HG02885 (cell line): ENCODE measurements at regions not wholly inside any gene's neighbourhood (a gene's known extent, or its start where the extent isn't known, plus 50 kb on each side); places are given as distances from the start of the nearest gene placed in this dataset.

Experiments
- ATAC-seq: cut with Tn5 transposase; IDR thresholded peaks from one replicate; pipeline ENCODE4 v1.9.1; 2021; ENCODE audit warnings: mild to moderate bottlenecking; ENCODE audit not compliant: unreplicated experiment, poor library complexity

DNA sequence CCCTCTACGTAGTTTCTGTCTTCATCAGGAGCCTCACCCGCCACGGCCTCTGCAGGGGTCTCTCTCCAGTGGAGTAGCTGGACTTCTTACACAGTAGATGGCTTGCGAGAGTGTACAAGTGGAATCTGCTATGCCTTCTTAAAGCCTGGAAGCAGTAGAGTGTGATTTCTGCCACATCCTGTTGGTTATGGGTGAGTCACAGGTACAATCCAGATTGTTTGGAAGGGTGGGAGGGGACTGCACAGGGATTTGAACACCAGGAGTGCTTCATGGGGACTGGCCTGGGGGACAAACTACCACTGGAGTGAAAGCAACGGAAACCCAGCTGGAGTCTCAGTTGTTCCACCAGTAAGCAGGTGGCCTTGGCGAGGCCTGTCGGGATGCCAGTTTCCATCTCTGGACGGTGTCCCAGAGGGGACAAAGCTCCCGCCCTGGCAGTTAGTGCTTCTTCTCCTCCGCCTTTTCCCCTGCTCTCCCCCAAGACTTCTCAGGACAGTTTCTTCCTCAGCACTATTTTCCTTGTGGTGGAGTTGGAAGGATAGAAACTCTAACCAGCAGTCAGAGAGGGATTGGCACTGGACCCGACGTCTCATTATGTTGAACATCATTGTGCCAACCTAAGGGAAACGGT is 85.0 kb upstream of the RCN1 start:
- ATAC-seq, result no peak

DNA sequence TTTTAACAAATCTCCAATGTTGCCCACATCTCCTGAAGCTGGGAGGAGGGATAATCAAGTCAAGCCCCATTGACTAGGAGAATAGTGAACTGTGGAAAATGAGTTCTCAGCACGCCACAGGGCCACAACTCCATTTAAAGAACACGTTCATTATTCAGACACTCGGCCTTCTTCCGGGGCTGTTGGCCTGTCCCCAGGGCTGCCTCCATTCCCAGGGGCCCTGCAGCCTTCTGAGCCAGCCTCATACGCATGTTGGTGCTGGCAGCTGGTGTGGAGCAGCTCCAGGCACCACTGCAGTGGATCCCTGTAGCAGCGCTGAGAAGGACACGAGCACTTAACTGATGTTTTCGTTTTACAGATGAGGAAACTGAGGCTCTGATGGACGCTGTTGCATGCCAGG is 87.5 kb upstream of the RCN1 start:
- ATAC-seq, result no peak

DNA sequence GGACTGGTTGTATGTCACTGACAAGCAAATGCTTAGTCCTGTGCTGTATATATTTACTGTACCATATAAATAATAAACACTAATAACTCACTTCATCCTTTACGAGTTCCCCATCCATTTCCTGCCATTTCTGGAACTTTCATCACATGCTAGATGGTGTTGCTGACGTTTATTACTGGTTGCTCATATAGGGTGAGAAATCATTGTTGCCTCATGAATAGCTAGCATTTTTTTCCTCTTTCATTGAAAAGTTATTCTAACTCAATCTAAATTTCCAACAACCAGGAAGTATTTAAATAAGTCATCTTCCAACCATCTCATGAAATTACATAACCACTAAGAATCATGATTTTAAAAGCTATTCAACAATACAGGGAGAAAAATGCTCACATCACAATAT is 88.6 kb upstream of the RCN1 start:
- ATAC-seq, result no peak

DNA sequence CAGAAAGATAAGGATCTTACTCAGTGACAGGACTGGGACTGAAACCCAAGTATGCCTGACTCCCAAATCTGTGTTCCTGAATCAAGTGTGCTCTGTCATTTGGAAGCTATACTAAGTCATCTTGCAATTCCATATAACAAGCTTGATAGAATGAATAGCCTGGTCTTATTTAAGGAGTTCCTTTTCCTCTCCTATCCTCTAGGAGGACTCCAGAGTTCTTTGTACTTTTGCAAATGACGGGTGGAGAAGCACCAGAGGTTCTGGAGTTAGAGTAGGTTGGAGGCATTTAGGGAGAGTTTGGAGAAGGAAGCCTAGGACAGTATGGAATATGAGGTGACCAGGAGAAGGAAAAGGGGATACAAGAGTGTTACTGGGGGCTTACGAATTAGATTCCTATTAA is 92.9 kb upstream of the RCN1 start:
- ATAC-seq, result no peak

DNA sequence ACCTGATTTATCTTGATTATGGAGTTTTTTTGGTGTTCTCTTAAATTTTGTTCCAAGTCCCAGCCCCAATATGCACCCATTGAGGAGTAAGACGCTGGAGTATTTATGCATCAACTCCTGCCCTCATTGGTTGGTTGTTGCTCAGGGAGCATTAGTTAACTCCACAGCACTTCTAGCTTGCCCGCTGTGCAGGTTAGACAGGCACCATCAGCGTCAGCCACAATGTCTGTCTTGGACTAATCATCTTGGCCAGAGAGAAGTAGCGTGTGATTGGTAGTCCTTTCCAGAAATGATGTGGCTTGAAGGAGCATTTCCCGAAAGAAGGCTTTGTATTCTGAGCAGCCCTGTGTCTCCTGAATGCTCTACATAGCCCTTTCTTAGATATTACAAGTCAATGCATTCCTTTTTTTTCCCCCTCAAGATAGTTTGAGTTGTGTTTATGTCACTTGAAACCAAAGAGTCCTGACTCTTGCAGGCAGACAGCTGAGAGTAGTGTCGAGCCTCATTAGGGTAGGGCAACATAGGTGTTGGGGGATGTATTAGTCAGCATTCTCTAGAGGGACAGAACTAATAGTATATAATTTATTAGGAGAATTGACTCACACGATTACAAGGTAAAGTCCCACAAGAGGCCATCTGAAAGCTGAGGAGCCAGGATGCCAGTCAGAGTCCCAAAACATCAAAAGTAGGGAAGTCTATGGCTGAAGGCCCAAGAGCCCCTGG is 94.6 kb upstream of the RCN1 start:
- ATAC-seq, result peak; percentile 13

DNA sequence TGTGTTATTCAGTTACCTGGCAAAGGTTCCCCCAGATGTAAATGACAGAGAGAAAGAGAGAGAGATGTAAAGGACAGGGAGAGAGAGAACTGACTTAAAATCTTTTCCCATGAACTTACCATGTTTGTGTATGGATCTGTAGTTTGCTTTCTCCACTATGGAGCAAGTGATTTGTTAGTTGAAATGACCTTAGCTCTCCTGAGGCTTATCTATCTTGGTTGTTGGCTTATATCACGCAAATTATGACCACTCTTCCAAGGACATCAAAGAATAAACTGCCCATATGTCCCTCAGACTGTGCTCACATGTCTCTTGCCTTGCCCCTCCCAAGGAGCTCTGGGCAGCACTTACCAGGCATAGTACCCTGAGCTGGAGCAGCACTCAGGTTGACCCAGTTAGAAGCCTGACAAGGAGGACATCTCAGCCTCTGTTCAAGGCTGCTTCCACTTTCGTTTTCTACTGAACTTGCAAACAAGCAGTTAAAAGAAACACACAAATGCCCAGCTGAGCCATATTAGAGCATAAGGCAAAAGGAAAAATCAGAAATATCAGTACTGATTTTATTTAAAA is 95.3 kb upstream of the RCN1 start:
- ATAC-seq, result peak; percentile 94

DNA sequence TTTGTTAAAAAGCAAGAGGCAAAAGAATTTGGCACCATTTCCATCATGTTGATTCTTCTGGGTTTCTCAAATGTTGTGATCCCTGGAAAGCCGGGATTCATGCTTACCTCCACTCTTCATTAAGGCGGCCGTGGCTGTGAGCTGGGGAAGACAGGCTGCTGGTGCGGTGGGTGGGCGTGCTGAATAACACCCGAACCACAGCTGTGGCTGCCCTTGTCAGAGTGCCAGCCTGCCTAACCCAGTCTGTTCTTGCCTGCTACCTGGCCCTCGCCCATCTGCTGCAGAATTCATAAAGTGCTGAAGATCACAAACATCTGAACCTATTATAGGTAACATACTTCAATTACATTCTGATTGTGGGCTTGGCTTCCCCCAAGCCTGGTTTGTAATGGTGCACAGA is 95.8 kb upstream of the RCN1 start:
- ATAC-seq, result no peak

DNA sequence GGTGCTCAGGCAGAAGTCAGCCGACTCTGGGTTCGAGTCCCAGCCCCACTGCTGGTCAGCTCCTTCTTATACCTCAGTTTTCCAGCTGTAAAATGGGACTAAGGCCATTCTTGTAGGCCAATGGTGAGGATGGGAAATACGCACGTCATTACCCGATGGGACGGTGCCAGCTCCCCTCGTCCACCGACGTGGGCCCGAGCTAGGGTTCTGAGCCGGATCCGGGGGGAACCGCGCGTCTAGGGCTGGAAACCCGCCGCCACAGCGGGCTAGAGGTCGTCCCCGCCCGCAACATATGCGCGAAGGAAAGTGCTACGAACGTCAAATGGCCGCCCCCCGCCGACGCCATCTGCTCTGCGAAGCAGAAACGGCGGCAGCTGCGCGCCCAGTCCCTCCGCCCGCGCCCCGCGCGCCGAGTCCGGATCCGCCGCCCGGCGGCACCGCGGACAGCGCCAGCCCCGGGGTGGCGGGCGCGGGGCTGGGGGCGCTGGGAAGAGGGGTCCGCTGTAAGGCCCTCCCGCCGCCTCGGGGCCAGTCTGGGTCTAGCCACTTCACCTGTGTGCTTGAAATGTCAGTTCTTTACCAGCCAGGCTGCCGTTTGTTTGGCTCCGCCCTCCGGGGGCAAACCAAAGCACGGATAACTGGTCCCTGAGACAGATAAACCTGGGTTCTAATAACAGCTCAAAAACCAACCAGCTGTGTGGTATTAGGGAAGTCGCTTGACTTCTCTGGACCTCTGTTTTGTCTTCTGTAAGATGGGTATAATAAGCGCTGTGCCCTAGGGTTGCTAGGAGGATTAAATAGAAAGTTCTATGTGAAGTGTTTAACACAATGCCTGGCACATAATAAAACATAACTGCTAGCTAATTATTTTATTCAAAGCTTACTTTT is 103.5 kb upstream of the RCN1 start:
- no peak for ATAC-seq

DNA sequence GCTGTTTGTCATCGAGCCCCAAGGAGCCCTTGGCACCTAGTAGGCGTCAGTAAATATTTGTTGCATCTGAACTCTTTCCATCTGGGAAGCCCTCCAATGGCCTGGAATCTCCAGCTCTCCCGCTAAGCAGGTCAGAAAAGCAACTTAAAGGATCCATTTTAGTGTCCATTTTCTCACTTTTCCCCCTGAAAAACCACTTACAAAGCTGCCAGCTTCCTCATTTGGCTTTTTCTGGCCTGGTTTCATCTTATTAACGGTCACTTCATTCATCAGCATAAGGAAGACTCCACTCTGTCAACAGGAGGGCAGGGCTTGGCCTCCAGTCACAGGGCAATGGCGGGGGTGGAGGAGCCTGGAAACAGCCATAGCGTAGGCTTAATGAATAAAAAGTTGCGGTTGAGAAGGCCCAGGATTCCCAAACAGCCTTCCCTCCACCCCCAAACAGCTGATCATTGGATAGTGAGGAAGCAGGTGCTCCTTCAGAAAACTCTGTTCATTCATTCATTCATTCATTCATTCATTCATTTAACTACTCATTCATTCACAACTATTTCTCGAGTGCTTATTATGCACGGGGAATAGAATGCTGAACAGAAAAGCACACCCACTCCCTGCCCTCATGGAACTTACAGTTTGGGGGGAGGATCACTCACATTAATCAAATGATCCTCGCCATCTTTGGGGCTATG is 104.5 kb upstream of the RCN1 start:
- no peak for ATAC-seq

DNA sequence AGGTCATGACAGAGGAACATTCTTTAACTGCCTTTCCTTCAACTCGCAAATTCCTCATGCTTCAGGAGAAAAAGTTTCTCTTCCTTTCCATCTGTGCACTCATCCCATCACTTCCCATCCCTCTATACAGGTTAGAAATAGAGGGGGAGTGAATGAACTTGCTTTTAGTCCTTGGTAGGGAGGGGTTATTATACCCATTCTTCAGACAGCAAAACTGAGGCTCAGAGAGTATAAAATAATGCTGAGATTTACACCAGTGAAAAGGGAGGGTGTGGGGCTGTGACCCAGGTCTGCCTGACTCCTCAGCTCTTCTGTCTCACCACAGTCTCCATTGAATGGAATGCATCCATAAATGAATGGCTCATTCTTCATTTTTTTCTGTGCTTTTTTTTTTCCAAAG is 109.4 kb upstream of the RCN1 start:
- ATAC-seq, result no peak

DNA sequence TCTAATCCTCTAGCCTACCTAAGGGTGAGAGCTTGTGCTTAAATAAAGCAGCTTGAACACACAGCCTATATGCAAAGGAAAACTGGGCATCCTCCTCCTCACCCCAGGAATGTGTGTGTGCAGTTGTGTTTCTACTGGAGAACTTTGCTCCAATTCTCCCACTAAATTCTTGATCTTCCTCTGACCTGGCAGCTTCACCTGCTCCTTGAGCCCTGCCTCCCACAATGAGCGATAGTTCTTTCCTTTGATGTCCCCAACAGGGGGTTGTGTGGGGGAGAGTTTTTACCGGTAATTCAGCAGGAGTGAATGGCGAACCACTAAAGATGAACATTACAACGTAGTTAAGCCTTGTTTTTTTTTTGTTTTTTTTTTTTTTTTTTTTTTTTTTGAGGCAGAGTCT is 113.5 kb upstream of the RCN1 start:
- ATAC-seq, result no peak

DNA sequence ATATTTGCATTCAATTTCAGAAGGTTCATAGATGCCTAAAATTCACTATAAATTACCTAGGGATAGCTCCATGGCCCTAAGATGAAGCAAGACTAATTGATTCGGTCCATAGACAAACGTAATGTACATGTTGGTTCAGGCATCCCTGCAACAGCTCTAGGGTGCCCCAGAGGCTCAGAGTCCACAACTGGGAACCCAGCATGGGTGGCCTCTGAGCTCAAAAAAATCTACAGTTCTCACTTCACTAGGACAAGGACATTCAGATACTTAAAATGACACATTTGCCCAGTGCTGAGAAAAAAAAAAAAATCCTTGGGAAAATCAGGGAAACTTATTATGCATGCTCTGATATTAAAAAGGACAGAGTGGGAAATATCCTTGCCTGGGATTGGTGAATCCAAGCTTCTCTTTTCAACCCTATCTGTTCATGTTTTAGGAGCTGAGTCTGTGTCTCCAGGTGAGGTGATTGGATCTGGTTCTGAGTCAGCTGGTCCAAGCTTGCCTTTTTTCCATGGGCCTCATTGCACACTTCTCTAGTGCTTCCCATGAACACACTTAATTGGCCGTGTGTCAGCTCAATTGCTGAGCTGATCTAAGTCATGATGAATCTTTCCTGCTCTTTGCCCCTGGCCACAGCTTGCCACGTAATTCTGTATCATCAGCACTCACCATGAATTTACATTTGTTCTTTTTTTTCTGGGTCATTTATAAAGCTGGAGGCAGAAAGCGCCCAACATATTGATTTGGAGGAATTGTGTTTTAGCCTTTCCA is 116.3 kb upstream of the RCN1 start:
- no peak for ATAC-seq

DNA sequence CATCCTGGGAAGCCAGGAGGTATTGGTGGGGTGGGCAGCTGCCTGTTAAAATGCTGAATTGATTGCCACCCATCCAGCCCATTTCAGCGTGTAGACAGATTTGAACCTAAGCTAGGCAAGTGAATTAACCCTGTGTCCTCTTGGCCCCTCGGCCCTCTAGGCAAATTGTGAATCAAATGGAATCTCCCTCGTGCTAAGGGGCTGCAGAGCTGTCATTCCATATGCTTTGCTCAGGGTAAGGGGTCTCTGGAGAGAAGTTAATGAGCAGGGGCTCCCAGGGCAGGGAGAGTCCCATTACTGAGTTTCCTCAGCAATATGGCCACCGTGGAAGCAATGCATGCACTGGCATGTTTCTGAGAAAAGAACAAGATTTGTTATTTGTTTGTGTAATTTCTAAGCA is 117.7 kb upstream of the RCN1 start:
- no peak for ATAC-seq

DNA sequence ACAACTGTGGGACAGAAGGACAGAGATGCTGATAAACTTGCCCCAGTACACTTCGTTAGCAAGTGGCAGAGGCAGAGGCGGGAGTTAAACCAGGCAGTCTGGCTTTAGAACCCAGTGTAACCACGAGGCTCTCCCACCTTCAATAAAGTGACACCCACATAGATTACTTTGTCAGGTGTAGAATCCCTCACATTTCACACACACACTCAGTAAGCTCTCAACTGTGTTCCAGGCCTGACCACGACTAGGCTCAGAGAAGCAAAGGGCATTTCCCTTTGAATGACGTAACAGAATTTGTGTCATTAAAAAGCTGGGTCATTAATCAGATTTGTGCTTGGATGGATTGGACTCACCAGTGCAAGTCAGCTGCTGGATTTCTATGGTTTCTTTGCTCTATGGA is 118.3 kb upstream of the RCN1 start:
- no peak for ATAC-seq

DNA sequence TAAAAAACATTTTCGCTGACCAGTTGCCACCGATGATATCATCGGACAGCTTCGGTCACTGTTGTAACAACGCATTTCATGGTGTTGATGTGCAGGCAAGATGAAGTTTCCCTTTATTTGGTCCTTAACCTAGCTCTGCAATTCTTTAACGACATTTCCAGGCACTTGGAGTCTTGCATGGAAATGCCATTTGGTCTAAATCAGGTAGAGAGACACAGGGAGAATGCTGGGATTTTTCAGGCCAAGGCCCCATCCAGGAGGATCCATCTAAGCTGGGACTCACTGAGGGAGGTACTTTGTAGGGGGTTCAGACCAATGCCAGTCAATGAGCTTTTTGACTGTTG is 121.5 kb upstream of the RCN1 start:
- no peak for ATAC-seq

DNA sequence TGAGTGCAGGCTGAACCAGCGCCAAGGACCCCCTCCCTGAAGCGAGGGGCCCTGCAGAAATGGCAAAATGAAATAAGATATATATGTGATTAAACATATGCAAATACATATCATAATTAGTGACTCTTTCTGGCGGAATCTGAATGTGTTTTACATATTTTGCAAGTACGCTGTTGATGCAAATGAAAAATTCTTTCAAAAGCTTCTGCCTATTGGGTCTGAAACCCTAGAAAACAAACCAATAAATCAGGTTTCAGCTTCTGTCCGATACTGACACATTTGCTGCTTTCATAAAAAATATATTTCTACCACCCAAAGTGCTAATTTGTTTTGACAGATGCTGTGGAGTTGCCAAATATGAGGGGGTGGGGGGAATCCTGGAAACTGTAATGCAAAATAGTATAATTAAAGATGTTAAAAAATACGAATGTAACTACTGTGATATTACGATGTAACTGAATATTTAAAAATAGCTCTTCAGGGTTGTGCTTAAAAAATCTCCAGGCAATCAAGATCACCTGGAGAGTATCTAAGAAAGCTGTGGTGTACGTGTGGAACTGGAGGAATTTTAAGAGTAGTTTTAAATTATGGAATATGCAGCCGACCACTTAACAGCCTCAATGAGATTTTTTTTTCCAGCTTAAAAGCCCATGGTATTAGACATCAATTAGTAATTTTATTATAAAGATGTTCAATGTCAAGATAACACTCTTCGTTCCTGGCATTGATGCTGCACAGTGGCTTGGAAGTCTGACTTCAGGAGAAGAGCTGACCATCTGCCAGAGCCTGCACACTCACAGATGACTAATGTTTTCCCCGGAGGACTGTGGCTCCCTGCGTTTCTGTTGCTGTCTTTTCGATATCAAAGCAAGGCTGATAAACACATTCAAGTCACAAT is 122.2 kb upstream of the RCN1 start:
- no peak for ATAC-seq

DNA sequence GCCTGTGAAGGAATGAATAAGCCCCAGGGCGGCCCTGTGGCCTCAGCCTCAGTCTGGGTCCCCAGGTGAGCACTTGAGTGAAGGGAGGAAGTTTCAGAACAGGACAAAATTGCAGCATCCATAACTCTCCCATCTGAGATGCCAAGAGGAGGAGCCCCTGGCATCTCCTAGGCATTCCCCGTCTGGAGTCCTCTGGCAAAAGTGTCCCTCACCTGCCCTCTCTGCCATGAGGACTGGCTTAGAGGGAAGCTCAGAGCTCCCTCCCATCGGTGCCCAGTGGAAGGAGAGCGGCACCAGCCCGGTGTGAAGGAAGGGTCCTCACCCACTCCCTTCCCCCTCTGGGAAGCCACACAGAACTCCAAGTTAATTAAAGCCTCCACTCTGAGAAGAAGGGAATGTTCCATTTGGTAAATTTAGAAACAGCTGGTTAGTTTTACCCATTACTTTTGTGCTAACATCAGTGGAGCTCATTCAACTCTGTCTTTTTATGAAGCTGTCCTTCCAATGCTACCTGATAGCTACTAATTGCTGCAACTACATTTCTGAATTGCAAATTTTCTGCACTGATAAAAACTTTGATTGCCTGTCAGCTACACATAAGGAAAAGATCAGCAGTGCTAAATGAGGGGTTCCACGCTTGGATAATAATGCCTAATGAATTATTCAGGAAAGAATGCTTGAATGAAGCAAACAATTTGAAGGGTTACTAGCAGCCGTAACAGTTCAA is 123.3 kb upstream of the RCN1 start:
- ATAC-seq, result no peak

DNA sequence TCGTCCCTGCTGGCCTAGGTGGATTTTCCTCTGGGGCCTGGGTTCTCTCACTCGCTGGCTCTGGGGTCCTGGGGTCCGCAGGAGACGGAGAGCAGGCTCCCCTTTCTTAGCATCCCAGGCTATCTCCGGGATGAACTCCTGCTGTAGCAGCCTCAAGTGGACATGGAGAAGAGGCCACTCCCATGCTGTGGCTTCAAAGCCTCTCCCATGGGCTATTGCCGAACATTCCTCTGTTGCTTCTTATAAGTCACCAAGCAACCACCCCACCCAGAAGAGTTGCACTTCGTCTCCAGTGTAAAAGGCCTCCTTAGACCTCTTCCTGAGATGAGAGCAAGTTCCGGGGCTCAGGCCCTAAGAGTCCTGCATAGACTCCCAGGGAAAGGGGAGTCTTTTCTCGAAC is 124.0 kb upstream of the RCN1 start:
- no peak for ATAC-seq
